ENCODE measurements at regions not wholly inside any gene's neighbourhood (a gene's known extent, or its start where the extent isn't known, plus 50 kb on each side); places are given as distances from the start of the nearest gene placed in this dataset.

DNA sequence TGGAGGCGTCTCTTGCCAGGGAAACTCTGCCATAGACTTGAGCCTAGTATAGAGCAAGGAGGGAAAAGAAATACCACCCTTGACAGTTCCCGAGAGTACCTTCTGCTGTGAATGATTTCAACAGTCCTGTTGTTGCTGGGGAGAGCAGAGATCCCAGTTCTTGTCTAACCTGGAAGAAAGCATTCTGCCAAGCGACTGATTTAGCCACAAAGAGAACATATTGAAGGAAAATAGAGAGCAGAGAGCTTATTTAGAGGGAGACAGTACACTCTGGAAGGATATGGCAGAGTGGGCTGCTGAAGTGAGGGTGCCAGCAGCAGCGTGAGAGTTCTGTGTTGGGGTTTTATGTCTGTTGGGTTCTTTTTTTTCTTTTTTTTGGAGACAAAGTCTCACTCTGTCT is 966.9 kb upstream of the TMEM132C start:
- DNase-seq (ENCODE audit: low read depth) = no peak

DNA sequence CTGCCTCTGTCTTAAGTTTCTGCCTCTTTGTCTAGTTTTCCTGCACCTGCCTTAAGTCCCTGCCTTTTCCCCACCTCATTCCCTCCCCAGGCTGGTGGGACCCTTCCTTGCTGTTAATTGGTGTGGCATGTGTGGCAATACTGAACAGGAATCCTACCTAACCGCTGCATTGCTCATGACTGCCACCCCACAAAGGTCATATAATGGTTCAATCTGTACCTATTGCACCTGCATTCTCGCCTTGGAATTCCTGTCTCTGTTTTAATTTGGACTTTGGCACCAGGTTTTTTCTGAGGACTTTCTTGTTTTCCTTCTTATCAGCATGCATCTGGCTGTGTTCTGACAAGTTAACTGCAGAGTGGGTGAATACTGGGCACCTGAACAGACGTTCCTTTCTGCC is 966.2 kb upstream of the TMEM132C start:
- DNase-seq (ENCODE audit: low read depth) = no peak

DNA sequence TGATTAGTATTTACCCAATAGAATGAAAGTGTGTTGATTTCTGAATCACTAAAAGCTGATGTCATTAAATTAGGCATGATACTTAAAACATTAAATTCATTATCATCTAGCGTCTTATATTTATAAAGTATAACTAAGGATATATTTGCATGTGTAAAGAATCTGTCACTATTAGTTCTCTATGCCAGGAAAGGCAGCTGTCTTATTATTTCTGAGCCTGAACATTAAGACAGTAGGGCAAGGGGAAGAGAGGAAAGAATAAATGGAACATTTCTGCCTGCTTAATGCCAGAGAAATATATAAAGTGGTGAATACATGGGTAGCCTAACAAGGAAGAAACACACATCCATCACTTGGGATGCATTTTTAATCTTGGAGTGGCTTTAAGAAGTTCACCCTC is 965.1 kb upstream of the TMEM132C start:
- no peak for DNase-seq (ENCODE audit: low read depth)

DNA sequence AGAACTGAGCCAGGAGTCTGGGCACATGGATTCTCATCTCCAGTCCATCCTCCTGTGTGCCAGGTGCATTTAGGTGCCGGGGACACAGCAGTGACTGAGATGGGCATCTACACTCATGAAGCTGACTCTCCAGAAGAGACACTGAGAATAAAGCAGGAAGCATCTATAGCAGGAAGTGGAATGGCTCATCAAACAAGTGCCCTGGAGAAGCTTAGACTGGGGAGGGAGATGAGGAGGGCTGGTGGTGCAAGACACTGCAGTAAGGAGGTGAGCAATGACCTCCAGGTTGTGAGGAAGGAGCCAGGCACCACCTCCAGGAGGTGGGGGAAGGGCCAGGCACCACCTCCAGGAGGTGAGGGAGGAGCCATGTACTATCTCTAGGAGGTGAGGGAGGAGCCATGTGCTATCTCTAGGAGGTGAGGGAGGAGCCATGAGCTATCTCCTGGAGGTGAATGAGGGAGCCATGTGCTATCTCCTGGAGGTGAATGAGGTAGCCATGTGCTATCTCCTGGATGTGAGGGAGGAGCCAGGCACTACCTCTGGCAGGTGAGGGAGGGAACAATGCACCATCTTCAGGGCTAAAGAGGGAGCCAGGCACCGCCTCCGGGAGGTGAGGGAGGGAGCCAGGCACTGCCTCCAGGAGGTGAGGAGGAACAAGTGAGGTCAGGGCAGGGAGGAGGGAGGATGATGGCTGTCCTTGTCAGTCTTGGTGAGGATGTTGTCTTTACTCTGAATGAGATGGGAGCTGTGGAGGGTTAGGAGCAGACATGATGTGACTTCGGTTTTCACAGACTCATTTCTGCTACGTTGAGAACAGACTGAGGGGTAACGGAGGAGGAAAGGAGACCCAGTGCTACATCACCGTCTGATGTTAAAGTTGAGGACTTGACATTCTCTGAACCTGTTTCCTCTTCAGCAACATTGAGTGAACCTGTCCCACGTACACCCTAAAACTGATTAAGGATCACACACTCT is 961.9 kb upstream of the TMEM132C start:
- DNase-seq (ENCODE audit: low read depth) = no peak

DNA sequence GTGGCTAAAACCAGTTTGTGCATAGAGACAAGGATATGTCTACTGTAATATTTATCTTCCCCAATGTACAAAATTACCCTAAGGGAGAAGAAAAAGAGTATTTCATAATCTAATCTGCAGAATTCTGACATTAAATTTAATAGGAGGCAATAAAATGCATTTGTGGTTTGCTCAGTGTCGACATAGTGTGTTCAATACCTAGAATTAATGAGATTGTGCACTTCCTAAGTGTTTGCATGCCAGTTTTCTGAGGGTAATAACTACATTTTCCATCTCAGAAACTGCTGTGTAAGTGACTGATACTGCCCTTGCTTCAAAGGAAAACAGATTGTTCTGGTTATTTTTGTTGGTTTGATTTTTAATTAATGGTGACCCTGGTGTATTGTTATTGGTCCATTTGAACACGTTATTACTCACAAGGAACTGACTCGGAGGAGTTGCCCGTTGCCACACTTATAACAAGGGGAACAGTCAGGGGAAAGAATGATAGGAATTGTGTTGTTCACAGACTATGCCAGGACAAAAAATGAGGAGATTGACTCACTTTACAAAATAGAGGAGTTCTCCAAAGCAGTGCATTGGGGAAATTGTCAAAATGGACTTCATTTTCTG is 960.3 kb upstream of the TMEM132C start:
- no peak for DNase-seq (ENCODE audit: low read depth)

DNA sequence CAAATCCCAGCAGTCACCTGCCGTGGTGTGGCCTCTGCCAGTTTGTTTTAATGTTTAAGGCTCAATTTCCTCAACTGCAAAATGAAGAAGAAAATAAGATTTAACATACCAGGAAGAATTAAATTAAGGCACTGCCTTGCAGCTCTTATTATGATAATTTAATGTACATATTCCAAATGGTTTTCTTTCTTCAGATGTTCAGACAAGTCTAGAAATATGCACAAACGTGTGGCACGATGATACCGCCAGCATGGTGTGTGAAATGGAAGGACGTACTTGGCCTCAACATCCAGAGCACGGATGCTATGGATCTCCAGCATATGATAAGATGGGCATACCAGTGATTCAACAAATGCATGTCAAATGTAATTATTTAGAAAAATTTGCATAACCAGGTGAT is 959.4 kb upstream of the TMEM132C start:
- no peak for DNase-seq (ENCODE audit: low read depth)

DNA sequence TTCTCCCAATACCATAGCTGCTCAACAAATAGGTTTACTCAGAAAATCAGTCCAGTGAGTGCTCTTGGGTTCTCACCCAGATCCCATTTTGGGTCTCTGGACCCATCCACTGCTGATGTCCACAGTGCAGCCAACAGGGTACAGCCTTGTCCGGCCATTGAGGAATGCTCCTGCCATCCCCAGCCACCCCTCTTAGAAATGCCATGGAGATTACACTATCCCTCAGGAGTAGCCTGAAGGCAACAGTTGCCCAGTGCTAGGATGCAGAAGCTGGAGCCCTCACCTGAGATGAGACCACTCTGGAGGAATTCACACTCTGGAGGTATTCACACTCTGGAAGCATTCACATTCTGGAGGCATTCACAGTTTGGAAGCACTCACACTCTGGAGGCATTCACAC is 958.8 kb upstream of the TMEM132C start:
- DNase-seq (ENCODE audit: low read depth) = no peak

DNA sequence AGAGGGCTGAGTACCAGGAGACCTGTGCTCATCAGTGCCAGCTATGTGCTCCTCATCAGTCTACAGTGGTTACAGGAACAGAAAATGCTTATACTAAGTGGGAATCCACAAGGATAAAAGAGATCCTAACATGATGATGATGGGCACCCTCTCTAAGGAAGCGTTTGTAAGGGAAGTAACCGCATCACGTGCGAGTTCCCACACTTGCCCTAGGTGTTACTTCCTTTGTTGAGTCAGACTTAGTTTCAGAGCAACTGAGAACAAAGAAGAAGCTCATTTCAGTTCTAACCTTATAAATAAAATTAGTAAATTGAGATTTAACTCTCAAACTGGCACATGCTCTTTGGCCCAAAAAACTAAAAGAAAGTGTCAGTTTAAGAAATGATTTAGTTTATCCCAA is 956.4 kb upstream of the TMEM132C start:
- DNase-seq (ENCODE audit: low read depth) = no peak

DNA sequence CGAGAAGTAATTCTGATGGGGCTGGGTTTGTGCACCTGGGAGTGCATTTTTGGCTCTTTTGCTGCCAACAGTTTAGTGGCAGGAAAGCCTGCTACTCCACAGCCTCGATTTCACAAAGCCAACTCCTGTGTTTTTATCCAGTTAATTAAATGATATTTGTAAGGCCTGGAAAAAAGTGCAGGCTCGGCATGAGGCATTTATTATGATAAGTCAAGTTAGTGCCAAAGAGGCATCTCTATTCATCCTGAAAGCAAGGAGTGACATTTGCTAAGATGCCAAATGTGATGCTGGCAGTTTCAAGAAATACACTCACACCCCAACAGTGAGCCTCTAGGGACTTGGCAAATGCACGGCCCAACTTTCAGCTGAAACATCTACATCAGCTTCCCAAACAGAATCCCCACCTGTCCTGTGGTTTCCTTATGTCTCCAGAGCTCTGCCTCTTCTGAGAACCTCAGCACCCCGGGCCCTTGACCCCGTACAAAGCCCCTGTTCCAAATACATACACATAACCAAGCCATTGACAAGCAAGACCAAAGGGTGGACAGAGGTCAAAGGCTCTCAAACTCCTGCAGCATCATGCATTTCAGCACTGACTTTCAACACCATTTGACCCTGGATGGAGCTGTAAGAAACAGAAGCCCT is 955.1 kb upstream of the TMEM132C start:
- no peak for DNase-seq (ENCODE audit: low read depth)

DNA sequence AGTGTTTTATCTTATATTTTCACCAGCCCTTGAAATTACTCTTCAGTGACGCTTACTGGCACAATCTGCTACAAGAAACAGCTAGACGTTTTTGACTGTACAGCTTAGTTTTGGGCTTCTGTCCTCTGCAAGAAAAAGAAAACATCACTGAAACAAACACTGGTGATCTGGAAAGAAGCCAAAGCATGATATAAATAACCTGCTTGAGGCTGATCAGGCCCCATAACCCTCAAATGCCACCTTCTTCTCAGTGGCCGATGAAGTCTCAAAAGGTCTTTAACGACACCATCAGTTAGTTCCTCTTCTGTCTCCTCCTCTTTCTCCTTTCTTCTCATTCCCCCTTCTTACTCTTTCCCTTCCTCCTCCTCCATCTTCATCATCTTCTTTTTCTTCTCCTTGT is 942.3 kb upstream of the TMEM132C start:
- no peak for DNase-seq (ENCODE audit: low read depth)

DNA sequence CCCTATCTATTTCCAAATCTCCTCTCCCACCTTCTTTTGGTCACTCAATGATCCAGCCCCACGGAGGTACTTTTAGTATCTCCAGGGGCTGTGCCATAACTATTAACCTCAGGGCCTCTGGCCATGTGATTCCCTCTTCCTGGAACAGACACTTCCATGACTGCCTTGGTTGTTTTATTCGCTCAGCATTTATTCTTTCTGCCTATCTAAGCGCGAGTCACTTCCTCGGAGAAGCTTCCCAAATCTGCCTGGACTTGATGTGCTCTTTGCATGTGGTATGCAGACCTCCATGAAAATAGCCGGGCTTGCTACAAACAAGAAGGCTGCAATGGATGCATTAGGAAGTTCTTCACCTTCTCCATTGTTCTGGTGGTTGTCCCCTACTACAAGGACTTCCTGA is 939.0 kb upstream of the TMEM132C start:
- DNase-seq (ENCODE audit: low read depth) = no peak

DNA sequence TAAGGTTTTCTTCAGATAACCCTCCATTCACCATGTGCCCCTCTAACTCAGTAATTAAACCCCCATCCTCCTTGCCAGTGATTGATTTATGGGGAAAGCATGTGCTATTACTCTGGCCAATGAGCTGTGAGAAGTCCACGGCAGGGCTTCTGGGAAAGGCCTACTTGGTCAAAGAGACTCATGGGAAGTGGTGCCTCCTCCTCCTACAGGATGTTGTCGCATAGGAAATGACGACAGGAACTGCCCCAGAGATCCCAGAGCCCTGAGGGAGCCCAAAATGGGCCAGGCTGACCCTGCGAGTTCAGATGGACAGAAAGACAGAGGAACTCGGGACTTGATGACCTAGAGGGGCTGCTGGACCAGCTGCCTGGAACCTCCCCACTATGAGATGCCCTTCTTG is 938.1 kb upstream of the TMEM132C start:
- no peak for DNase-seq (ENCODE audit: low read depth)

DNA sequence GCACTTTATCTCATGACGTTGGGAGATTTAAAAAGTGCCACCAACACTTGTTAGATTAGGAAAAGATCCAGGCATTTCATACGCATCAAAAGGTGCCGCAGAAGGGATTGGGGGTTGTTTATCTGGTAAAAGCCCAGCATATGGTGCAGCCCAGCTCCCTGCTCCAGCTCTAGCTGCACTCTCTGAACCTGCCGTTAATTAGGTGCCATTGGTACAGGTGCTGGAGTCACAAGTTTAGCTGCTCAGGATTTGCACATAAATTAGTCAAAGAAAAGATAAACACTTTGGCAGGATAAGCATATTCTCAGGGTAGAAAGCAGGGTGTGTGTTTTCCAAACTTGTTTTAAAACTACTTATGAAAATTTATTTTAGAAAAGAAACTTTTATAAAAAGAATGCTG is 932.6 kb upstream of the TMEM132C start:
- DNase-seq (ENCODE audit: low read depth) = no peak

DNA sequence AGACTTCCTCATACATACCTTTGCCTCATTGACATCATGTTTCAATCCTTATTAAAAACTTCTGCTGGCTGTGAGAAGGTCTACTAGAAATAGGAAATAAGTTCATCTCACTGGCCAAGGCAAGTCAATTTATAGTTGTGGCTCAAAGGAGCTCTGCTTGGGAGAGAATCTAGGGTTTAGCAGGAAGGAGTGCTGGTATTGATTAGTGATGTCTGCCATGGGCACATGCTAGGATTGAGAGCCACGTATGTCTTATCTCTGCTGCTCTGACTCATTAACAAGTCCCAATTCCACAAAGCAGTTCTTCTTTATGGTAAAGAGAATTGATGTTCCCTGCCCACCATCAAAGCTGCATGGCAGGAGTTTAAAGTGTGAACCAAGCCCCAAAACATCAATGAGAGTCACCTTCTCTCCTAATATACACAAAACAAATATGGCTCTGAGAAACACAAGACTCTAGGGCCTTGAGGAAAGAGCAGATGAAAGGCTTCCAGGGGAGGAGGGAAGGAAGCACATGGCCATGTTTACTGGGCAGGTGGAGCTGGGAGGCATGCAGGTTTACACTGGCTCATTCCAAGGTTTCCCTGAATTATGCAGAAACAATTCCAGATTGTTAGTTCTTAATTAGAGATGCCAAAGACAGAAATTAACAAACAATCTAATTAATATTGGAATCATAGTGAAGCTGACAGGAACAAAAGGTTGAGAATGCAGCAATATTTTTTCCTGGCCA is 931.9 kb upstream of the TMEM132C start:
- no peak for DNase-seq (ENCODE audit: low read depth)

DNA sequence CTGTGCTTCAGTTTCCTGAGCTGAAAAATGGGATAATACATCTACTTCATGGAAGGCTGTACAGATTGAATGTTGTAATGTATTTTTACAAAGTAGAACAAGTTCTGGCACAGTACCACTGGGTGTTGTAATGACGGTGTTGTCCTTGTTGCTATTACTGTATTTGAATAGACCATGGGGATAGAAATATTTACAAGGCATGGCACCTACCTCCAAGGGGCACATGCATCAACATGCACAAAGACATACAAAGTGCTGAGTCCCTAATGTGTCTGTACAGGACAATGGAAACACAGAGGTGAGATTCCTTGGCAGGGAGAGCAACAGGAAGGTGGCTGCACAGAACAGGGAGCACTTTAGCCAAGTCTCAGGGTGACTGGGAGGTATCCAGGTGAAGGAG is 930.6 kb upstream of the TMEM132C start:
- no peak for DNase-seq (ENCODE audit: low read depth)

DNA sequence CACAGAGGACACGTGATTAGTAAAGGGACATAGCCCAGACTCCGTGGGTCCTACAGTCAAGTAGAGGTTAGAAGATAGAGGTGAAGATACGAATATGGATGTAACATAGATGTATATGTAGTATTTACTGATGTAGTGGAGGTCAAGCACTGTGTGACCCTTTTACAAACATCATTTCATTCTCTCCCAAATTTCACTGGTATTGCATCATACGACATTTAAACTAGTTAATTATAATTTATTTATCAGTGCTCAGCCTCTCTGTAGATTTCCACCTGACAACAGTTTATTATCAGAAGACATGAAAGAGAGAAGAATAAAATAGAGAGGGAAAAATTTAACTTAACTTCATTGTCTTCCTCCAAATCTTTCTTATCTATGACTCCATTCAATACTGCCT is 927.9 kb upstream of the TMEM132C start:
- no peak for DNase-seq (ENCODE audit: low read depth)

DNA sequence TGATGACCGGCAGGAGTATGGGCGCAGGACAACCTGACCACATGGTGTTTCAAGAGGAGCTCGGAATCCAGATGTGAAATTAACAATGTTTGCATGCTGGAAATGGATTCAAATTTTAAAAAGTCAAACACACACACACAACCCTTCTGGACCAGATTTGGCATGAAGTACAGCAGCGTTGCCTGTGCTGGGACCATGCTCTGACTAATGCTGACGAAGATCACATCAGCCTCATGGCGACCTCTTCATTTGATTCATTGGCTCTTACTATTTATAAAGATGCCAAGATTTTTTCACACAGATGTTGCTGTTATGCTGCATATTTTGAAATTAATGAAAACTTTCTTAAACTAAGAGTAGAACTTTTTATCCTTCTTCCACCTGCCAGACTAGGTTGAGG is 926.6 kb upstream of the TMEM132C start:
- DNase-seq (ENCODE audit: low read depth) = no peak

DNA sequence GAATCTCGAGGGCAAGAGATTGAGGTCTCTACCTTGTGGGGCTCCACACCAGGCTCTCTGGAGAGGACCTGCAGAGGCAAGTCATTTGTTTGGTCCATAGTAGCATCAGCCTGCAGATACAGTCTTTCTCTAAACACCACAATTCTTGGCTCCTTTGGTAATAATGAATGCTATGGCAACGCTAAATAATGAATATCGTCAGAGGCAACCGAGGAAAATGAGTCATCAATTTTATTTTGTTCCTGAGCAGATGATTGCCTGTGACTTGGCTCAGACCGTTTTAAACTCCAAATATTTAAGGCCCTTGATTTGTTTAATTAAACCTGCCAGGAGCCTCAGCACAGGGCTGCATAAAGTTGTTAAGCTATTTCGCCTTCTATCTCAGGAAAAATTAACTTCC is 924.1 kb upstream of the TMEM132C start:
- DNase-seq (ENCODE audit: low read depth) = no peak

DNA sequence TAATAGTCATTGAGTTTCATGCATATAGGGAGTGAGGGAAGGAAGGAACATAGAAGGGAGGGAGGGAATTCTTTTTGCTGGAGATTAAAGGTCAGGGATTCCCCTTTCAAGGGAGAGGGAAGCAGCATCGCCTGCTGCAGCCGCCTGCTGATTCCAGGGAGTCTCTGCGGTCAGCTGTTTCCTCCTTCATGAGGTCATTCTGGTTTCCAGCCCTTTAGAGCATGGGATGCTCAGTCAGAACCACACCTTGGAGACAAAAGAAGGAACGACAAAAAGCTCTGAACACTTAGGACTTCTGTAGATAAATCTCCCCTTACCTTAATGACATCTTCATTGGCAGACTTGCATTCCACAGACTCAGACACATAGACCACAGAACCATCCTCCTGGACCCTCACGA is 923.0 kb upstream of the TMEM132C start:
- no peak for DNase-seq (ENCODE audit: low read depth)

DNA sequence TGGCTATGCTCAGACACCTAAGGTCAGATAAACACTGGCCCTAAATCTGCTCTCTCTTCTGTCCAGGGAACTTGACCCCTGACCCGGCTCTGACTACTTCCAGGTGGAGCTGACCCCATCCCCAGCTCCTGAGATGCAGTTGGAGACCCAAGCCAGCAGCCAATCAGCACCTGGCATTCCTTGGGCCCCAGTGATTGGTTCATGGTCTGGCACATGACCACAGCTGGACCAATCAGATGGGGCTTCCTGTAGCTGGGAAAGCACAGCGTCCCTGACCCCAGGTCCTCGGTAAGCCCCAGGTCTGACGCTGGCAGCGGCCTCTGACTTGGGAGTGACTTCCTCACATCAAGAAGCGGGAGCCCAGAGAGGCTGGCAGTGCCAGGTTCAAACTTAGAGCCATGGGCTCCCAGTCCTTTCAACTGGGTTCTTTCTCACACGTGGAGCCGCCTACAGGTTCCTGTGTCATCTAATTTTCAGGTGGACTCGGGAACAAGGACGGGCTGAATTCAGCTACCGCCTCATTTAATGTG is 915.4 kb upstream of the TMEM132C start:
- DNase-seq (ENCODE audit: low read depth) = no peak

DNA sequence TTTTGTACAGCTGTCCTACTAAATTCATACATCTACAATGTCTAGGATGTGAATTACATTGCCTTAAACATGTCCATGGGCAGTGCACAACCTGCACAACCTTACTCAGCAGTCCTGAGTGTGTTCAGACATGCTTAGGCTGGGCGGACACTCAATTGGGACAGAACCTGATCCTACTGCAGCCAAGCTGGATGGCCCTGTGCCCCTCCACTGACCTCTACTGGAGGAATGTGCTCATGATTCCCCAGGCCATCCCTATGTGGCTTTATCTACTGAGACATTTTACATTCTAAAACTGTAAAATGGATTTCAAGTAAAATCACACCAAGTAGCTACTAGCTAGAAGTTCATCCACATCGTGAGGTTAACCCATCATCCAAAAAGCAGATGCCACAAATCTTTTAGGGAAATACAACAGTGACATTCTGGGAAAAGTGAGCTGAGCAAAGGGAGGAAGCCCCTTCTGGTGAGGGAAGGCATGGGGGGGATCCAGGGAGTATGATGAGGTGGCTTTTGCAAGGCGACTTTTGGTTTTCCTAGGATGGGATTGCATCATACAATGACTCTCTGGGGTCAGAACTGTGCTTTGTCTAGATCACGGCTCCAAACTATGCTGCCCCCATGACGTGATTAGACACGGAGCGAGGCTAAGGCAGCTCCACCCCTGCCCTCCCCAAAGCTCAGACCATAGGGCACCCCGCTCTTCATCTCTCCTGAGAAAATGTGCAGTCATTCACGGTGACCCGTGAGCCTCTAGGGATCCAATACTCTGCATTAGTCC is 911.7 kb upstream of the TMEM132C start:
- no peak for DNase-seq (ENCODE audit: low read depth)
